Loucy (cell line): ENCODE measurements at regions not wholly inside any gene's neighbourhood (a gene's known extent, or its start where the extent isn't known, plus 50 kb on each side); places are given as distances from the start of the nearest gene placed in this dataset.

Experiments used
- H2AFZ ChIP-seq: fragments of 200-600 bp; sonication (generic); 2 replicates; pipeline ENCODE4 v1.6.0; 2016; ENCODE audit warnings: antibody characterized with exemption, mild to moderate bottlenecking, low read length, moderate library complexity
- H3F3A ChIP-seq: fragments of 200-600 bp; 2 replicates; pipeline ENCODE4 v1.6.0; 2016; ENCODE audit warnings: antibody characterized with exemption, low read depth, mild to moderate bottlenecking
- H3K27me3 ChIP-seq: fragments of 200-600 bp; sonication (generic); 2 replicates; pipeline ENCODE4 v1.6.1; 2014; ENCODE audit warnings: low read length, mild to moderate bottlenecking; ENCODE audit not compliant: insufficient read depth, poor library complexity, severe bottlenecking
- H3K36me3 ChIP-seq: fragments of 200-600 bp; sonication (generic); 2 replicates; pipeline ENCODE4 v1.6.1; 2016; ENCODE audit warnings: low read length; ENCODE audit not compliant: insufficient read depth
- H3K4me1 ChIP-seq: fragments of 200-600 bp; sonication (generic); 2 replicates; pipeline ENCODE4 v1.5.1; 2014; ENCODE audit warnings: low read length, mild to moderate bottlenecking; ENCODE audit not compliant: insufficient read depth, poor library complexity, severe bottlenecking
- H3K4me2 ChIP-seq: fragments of 200-600 bp; sonication (generic); 2 replicates; pipeline ENCODE4 v1.6.0; 2014; ENCODE audit warnings: antibody characterized with exemption, low read length, low read depth, mild to moderate bottlenecking; ENCODE audit not compliant: poor library complexity, severe bottlenecking
- H3K4me3 ChIP-seq: fragments of 200-600 bp; sonication (generic); 2 replicates; pipeline ENCODE4 v1.5.1; 2014; ENCODE audit warnings: low read length, mild to moderate bottlenecking, mixed read lengths; ENCODE audit not compliant: poor library complexity, severe bottlenecking
- H3K79me2 ChIP-seq: fragments of 200-600 bp; sonication (generic); 2 replicates; pipeline ENCODE4 v1.6.1; 2014; ENCODE audit warnings: low read length; ENCODE audit not compliant: insufficient read depth
- H3K9ac ChIP-seq: fragments of 200-600 bp; sonication (generic); 2 replicates; pipeline ENCODE4 v1.6.0; 2014; ENCODE audit warnings: mild to moderate bottlenecking, low read depth, low read length, moderate library complexity; ENCODE audit not compliant: poor library complexity, severe bottlenecking
- H3K9me2 ChIP-seq: fragments of 200-600 bp; sonication (generic); replicated peaks from 2 replicates; pipeline ENCODE4 v1.6.1; 2016; ENCODE audit warnings: low read depth, low read length, mixed read lengths
- H3K9me3 ChIP-seq: fragments of 200-600 bp; sonication (generic); 2 replicates; pipeline ENCODE4 v1.6.1; 2014; ENCODE audit warnings: mild to moderate bottlenecking, antibody characterized with exemption, low read length, low read depth; ENCODE audit not compliant: insufficient read depth
- H4K20me1 ChIP-seq: fragments of 200-600 bp; sonication (generic); 2 replicates; pipeline ENCODE4 v1.6.0; 2014; ENCODE audit warnings: antibody characterized with exemption, low read length, mild to moderate bottlenecking; ENCODE audit not compliant: insufficient read depth, poor library complexity, severe bottlenecking
- EZH2phosphoT487 ChIP-seq: fragments of 200-600 bp; IDR thresholded peaks from 2 replicates; pipeline ENCODE4 v1.6.1; 2018; ENCODE audit warnings: antibody characterized with exemption, mild to moderate bottlenecking, moderate library complexity, borderline replicate concordance
- TF ChIP-seq, protein P1 (sequence below): fragments of 200-600 bp; sonication (generic); conservative IDR thresholded peaks from 2 replicates; pipeline ENCODE4 v1.5.1; 2014; ENCODE audit warnings: mild to moderate bottlenecking, antibody characterized with exemption, low read length

- no peaks in the 10 kb centered on the region for H3K4me1 ChIP-seq
- no peak overlapping the region for H3K9ac ChIP-seq
- TF ChIP-seq EZH2phosphoT487 = no peak
- TF ChIP-seq, protein P1, sequence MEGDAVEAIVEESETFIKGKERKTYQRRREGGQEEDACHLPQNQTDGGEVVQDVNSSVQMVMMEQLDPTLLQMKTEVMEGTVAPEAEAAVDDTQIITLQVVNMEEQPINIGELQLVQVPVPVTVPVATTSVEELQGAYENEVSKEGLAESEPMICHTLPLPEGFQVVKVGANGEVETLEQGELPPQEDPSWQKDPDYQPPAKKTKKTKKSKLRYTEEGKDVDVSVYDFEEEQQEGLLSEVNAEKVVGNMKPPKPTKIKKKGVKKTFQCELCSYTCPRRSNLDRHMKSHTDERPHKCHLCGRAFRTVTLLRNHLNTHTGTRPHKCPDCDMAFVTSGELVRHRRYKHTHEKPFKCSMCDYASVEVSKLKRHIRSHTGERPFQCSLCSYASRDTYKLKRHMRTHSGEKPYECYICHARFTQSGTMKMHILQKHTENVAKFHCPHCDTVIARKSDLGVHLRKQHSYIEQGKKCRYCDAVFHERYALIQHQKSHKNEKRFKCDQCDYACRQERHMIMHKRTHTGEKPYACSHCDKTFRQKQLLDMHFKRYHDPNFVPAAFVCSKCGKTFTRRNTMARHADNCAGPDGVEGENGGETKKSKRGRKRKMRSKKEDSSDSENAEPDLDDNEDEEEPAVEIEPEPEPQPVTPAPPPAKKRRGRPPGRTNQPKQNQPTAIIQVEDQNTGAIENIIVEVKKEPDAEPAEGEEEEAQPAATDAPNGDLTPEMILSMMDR = no peak
- no peaks in the 10 kb centered on the region for H3K79me2 ChIP-seq
- no peak overlapping the region for H3K4me3 ChIP-seq
- H4K20me1 ChIP-seq = no peaks in the 10 kb centered on the region
- no peak overlapping the region for H3K4me2 ChIP-seq
- H3K9me2 ChIP-seq = no peaks in the 10 kb centered on the region
- no peaks in the 10 kb centered on the region for H3F3A ChIP-seq
- no peaks in the 10 kb centered on the region for H3K36me3 ChIP-seq
- H3K27me3 ChIP-seq = no peaks in the 10 kb centered on the region
- peaks cover 6% of the 10 kb centered on the region; the same call in 1 of the 2 replicates for H3K9me3 ChIP-seq
- H2AFZ ChIP-seq = no peak overlapping the region
Measured at GRCh38 chr6:67887747-67888545, 747.1 kb upstream of the ADGRB3 start.

GRCh38 chr6:67887419-67887746 lies 747.7 kb upstream of the ADGRB3 start:
- no peaks in the 10 kb centered on the region for H3K36me3 ChIP-seq
- no peaks in the 10 kb centered on the region for H3K27me3 ChIP-seq
- H2AFZ ChIP-seq = no peak overlapping the region
- no peaks in the 10 kb centered on the region for H3K79me2 ChIP-seq
- no peak overlapping the region for H3K9ac ChIP-seq
- no peak overlapping the region for H3K4me2 ChIP-seq
- H3K4me3 ChIP-seq = no peak overlapping the region
- H3K9me2 ChIP-seq = no peaks in the 10 kb centered on the region
- no peaks in the 10 kb centered on the region for H3K4me1 ChIP-seq
- H4K20me1 ChIP-seq = no peaks in the 10 kb centered on the region
- peaks cover 6% of the 10 kb centered on the region; the same call in 1 of the 2 replicates for H3K9me3 ChIP-seq
- TF ChIP-seq, protein P1 = no peak
- no peak for TF ChIP-seq EZH2phosphoT487
- no peaks in the 10 kb centered on the region for H3F3A ChIP-seq

DNA sequence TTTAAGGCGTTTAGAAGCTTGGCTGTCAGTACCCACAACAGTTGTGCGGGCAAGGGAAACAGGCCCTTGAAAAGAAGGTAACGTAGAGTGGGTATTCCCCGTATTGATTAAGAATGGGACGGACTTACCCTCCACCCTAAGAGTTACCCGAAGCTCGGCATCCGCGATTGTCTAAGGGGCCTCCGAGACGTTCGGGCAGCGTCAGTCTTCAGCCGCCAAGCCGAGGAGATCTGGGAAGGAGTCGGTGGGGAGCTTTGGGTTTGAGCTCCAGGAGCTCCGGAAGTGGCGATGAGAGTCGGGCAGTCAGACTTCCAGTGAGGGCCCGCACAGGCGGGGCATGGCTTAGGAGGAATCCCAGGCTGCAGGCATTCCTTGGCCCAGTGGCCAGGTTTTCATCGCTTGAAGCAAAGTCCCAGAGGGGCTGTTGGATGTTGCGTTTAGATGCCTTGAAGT lies 748.2 kb upstream of the ADGRB3 start:
- H3K9me2 ChIP-seq = no peaks in the 10 kb centered on the region
- no peak overlapping the region for H2AFZ ChIP-seq
- no peaks in the 10 kb centered on the region for H3K27me3 ChIP-seq
- no peak overlapping the region for H3K4me3 ChIP-seq
- H3F3A ChIP-seq = no peaks in the 10 kb centered on the region
- H3K36me3 ChIP-seq = no peaks in the 10 kb centered on the region
- TF ChIP-seq, protein P1 = no peak
- TF ChIP-seq EZH2phosphoT487 = no peak
- no peaks in the 10 kb centered on the region for H3K4me1 ChIP-seq
- no peak overlapping the region for H3K4me2 ChIP-seq
- H3K9me3 ChIP-seq = peaks cover 6% of the 10 kb centered on the region; the same call in 1 of the 2 replicates
- no peaks in the 10 kb centered on the region for H3K79me2 ChIP-seq
- no peak overlapping the region for H3K9ac ChIP-seq
- H4K20me1 ChIP-seq = no peaks in the 10 kb centered on the region
